Heart left ventricle (tissue), 13 donors: ENCODE measurements at regions not wholly inside any gene's neighbourhood (a gene's known extent, or its start where the extent isn't known, plus 50 kb on each side); places are given as distances from the start of the nearest gene placed in this dataset.

Experiments used
- POLR2A ChIP-seq, 2 donors: fragments of 450-650 bp; IDR thresholded peaks; one replicate each; pipeline ENCODE4 v1.6.1; 2017; ENCODE audit warnings: antibody characterized with exemption in 2 of 2, mild to moderate bottlenecking in 2 of 2, moderate library complexity in 2 of 2
- TF ChIP-seq, protein P1 (sequence below), 12 donors: fragments of 200-600 bp; sonication (generic) in 4 of 12; IDR thresholded peaks; one replicate each; pipeline versions ENCODE4 v1.5.0 to v1.8.0; 2018 to 2022; ENCODE audit warnings: antibody characterized with exemption in 12 of 12, mild to moderate bottlenecking in 5 of 12
- donor health status: ischemic (EF 13 %, LVEDD 7.1; RV severe dilation, severe dysfunction).
- donor health status: DM: no; HTN: yes; CAD: no.
- donor health status: DM: no; HTN: no; CAD: no.
- donor health status: ischemic (EF 25% LVEDD 6.9; RV normal size, moderate dysfunction).
- donor health status: ischemic (EF 25% LVEDD 5.7; RV mildly dilated, moderate dysfunction).
- donor health status: ischemic (EF 35%, LVEDD 5.7; RV mildly dilated, moderate dysfunction).
- donor health status: nonischemic (EF 11% LVEDD 7.7; RV severe dilation, severe dysfunction).
- donor health status: DM: yes; HTN: yes; CAD: no.
- donor health status: PGD.
- donor health status: ischemic (EF 29% LVEDD 5.4; RV normal size, mild dysfunction).
- donor health status: nonischemic (EF 23%, LVEDD 6.1; RV moderate dilation, normal function).

DNA sequence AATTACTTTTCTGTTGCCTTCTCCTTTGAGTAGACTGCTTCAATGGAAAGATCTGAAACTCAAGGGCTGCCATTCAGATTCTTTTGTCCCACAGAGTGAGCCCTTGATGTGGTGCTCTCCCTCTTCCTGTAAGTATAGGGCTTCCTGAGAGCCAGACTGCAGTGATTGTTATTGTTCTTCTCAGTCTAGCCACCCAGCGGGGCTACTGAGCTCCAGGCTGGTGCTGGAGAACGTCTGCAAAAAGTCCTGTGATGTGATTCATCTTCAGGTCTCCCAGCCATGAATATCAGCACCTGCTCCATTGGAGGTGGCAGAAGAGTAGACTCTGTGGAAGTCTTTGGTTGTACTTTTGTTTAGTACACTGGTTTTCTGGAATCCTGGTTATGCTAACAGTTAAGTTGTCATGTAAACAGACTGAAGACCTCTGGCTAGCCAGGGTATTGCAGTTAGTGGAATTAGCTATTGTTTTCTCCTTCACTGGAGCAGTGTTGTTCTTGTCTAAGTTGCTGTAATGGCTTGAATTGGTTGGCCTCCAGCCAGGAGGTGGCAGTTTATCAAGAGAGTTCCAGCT is 240.9 kb downstream of the COL12A1 start:
- TF ChIP-seq, protein P1, sequence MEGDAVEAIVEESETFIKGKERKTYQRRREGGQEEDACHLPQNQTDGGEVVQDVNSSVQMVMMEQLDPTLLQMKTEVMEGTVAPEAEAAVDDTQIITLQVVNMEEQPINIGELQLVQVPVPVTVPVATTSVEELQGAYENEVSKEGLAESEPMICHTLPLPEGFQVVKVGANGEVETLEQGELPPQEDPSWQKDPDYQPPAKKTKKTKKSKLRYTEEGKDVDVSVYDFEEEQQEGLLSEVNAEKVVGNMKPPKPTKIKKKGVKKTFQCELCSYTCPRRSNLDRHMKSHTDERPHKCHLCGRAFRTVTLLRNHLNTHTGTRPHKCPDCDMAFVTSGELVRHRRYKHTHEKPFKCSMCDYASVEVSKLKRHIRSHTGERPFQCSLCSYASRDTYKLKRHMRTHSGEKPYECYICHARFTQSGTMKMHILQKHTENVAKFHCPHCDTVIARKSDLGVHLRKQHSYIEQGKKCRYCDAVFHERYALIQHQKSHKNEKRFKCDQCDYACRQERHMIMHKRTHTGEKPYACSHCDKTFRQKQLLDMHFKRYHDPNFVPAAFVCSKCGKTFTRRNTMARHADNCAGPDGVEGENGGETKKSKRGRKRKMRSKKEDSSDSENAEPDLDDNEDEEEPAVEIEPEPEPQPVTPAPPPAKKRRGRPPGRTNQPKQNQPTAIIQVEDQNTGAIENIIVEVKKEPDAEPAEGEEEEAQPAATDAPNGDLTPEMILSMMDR (IDR thresholded peaks at IDR 0.05) = no peak
- TF ChIP-seq POLR2A (IDR thresholded peaks at IDR 0.05) = no peak
